AG09319 (cell line): ENCODE measurements at regions not wholly inside any gene's neighbourhood (a gene's known extent, or its start where the extent isn't known, plus 50 kb on each side); places are given as distances from the start of the nearest gene placed in this dataset.

Source experiments
- DNase-seq: peaks from one replicate; pipeline ENCODE4 v3.0.0-alpha.2; 2010; ENCODE audit warnings: low read depth; ENCODE audit errors: extremely low read depth
- TF ChIP-seq, protein P1 (sequence below): IDR thresholded peaks from 2 replicates; pipeline ENCODE4 v1.5.1; 2011; ENCODE audit warnings: low read depth, mild to moderate bottlenecking, inconsistent platforms, low read length, moderate library complexity

DNA sequence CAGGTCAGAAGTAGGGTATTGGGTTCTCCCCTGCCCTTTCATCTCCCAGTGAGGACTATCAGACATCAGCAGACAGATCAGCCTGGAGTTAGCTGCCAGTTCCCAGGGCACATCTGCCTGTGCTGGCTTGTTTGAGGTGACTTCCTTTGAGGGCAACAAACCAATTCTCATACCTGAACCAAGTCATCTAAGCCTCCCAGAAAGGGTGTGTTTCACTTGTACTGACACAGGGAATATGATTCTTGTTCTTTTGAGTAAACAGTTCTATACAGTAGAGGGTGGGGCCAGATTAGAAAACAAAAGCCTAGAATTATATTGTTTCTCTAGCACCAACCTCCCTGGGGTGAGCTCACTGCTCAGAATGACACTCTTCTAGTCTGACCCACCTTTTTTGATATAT is 591.9 kb downstream of the SLC4A3 start:
- DNase-seq, result no peak
- TF ChIP-seq, protein P1, sequence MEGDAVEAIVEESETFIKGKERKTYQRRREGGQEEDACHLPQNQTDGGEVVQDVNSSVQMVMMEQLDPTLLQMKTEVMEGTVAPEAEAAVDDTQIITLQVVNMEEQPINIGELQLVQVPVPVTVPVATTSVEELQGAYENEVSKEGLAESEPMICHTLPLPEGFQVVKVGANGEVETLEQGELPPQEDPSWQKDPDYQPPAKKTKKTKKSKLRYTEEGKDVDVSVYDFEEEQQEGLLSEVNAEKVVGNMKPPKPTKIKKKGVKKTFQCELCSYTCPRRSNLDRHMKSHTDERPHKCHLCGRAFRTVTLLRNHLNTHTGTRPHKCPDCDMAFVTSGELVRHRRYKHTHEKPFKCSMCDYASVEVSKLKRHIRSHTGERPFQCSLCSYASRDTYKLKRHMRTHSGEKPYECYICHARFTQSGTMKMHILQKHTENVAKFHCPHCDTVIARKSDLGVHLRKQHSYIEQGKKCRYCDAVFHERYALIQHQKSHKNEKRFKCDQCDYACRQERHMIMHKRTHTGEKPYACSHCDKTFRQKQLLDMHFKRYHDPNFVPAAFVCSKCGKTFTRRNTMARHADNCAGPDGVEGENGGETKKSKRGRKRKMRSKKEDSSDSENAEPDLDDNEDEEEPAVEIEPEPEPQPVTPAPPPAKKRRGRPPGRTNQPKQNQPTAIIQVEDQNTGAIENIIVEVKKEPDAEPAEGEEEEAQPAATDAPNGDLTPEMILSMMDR, result no peak

DNA sequence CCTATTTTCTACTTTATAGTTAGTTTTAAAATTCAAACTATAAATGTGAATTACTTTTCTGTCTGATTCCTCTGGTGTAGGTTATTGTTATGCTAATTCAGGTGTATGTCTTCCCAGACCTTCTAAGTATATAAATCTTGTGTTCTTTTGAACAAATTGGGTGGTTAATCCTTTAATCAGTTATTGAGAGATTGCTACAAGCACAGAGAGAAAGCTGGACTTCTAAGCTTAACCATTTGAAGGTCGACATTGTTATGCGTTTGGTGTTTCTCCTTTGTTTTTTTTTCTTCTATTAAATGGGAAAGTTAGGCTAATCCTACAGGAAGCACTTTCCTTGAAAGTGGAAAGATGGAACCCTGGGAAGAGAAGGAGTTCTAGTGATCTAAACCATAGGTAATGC is 592.6 kb downstream of the SLC4A3 start:
- DNase-seq, result no peak
- TF ChIP-seq, protein P1, result no peak

DNA sequence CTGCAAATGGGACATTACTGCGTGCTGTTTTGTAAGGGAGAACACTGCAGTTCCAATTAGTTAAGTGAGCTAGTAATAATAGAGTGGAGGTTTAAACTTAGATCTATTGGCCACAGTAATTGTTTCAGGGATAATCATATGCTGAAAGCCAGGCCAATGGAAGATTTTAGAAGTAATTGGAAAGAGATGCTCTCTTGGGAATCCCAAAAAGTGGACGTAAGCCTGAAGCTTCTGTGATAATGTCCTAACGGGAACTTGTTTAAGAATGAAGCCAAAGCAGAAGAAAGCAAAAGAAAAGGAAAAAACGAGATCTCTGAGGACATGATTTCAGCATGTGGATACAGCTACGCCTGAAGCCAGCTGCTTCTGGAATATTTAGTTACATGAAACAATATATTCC is 594.6 kb downstream of the SLC4A3 start:
- TF ChIP-seq, protein P1, result no peak
- DNase-seq, result no peak

DNA sequence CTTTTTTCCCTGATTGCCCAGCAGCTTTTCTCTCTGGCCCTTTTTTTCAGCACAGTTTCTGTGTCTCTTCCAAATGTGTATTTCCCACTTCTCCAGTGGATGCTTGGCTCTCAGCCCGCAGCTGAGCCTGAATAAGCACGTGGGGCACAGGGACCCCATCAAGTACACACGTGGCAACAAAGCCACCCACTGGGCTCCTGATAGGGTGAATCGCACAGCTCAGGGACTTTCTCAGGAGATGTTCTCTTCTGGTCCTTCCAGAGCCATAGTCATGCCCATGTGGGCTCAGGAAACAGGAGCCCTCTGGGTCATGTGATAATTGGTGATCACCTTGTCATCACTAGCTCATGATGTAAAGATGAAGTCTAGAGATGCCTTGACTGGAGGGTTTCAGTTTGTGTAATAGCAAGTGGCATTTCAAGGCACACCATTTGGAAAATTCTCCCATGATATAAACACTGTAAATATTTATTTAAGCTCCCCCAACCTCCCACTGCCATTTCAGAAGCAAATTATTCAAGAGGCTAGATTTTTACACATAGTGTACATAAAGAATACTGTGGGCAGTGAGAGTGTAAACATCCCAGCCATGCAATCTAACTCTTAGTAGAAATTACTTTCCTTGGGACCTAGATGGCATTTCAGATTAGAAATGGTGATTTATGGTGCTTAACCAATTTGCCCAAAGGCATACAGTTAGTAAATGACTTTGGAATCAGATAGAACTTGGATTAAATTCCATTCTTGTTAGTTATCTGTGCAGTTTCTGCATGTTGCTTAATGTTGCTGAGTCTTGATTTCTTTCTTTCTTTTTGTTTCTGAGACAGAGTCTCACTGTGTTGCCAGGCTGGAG is 597.5 kb downstream of the SLC4A3 start:
- TF ChIP-seq, protein P1, result no peak
- DNase-seq, result peak; percentile 83

DNA sequence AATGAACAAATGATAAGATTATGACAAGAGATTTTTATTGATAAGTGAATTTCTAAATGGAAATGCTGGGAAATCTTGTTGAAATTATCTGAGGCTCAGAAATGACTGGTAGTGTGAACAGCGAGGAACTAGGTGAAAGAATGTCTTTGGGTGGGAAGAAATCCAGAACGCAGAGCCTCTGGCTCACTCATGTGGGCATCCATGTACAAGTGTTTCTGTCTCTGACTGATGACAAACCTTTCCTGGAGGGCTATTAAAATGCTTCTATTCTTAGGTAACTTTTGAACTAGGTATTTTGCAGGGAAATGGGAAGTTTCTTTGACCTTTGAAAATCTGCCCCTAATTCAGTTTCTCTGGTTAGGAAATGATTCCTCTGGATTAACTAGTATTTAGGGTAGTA is 598.6 kb downstream of the SLC4A3 start:
- no peak for DNase-seq
- TF ChIP-seq, protein P1, result no peak

DNA sequence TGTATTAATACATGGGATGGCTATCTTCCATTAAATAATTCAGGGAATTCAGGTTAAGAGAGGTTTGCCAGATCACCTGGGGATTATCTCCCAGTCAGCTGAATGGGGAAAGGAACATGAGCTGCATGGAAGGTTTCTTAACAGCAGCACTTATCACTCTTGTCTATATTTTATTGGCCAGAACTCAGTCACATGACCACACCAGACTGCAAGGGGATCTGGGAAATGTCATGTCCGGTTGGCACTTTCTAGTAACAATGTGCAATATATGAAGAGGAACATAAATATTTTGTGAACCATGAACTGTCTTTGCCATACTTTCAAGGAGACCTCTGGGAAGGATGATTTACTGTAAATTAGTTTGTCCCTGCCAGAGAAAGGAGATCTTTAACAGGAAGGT is 599.1 kb downstream of the SLC4A3 start:
- no peak for DNase-seq
- TF ChIP-seq, protein P1, result no peak

DNA sequence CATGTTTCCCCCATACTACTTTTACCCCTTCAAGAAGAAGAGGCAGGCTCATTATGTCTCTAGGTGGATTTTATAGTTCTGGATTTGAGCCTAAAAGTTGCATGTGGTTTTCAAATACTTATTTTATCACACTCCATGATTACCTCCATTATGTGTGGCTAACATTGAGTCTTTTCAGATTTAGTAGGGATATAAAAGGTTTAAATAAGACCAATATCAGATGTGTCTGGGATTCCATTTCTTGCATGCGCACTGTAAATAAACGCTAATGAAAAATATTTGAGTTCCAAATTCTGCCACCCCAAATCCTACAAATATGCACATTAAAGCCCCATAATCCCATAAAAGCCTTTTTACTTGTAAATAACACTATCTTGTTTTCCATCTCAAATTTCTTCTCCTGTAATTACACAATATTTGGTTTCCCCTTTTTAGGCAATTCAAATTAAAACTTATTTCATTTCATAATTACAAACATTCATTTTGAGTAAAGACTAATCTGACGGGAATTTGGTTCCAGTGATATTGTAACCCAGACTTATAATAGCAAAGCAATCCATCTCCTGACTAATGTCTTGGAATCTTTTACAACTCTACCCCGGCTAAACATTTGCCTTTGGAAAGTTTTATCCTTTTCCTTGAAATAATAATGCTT is 600.0 kb downstream of the SLC4A3 start:
- DNase-seq, result peak; percentile 54
- TF ChIP-seq, protein P1, result no peak
